ENCODE measurements at regions not wholly inside any gene's neighbourhood (a gene's known extent, or its start where the extent isn't known, plus 50 kb on each side); places are given as distances from the start of the nearest gene placed in this dataset.
"Not testable (repeated sequence)": the region's sequence is repeated elsewhere in the genome, so short reads cannot be mapped to it uniquely, and the experiment has no call there.

DNA sequence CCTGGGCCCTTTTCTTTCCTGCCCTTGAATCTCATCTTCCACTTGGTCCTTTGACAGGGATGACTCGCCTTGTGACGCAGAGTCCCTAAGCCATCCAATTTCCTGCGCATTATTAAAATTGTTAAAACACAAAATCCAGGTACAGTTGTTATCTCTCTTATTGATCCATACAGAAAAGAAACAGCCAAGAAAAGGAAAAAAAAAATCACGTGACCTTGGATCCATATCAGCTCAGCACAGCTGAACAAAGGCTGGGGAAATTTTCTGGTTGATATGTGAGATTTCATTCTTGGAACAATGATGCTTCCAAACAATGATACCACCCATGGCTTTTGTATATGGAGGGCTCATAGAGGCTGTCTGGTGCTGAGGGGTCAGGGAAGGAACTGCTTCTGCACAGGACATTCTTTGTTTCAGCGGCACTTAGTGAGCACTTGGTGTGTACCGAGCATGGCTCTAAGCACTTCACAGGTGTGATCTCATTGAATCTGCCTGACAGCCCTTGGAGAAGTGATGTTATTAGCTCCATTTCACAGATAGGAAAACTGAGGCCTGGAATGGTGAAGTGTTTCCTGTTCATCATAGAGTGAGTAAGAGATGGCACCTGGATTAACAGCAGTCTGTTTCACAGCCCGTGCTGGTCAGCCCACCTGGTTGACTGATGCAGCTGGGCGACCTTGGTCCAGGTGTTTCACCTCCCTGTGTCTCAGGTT lies 155.0 kb upstream of the SULF2 start:
- no peak for DNase-seq (ENCODE audit: low read depth, low spot score)

DNA sequence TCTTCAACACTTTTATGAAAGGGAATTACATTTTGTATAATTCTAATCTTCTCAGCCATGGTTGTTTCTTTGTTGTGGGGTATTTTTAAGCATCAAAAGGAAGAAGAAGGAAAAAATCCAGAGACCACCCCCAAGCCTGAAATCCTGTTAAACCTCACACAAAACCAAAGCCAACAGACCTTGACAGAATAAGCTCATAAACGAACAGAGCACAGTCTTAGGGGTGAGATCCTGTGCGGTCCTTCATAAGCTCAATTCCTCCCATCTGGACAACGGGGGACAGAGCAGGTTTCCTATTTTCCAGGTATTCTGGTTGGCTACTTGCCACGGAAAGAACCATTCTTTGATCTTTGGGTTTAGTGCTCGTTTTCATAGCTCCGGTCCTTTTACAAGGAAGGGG lies 151.3 kb upstream of the SULF2 start:
- DNase-seq (ENCODE audit: low read depth, low spot score), result no peak

DNA sequence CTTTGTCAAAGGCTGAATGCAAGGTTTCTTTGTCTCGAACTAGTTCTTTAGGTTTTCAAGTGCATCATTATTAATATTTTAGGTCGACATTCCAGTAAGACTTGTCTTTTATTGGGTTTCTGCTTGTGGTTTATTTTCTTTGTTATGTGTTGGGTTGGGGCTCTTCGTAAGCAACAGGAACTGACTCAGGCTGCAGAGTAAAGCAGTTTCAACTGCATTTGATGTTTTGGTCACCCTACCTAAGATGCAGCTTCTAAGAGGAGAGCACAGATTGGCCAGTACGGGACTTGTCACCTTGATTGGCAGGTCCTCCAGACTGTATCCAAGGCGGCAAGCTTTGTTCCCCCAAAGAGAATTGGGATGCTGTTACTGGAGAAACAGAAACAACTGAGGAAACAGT lies 149.5 kb upstream of the SULF2 start:
- DNase-seq (ENCODE audit: low read depth, low spot score), result no peak

DNA sequence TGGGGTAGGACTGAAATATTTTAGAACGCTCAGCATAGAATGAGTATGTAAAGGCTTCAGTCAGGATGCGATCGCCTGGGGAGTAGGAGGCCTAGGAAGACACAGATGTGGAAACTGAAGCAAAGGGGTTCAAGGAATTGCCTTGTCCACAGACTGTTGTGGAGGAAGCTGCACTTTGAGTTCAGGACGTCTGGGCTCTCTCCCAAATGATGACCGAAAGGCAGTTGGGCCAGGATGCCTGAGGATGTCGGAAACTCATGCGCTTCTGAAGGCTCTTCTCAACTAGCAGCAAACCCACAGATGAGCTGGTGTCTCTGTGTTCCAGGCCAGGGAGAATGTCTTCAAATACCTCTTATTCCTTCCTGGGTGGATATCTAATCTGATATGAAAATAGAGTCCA lies 146.2 kb upstream of the SULF2 start:
- no peak for DNase-seq (ENCODE audit: low read depth, low spot score)

DNA sequence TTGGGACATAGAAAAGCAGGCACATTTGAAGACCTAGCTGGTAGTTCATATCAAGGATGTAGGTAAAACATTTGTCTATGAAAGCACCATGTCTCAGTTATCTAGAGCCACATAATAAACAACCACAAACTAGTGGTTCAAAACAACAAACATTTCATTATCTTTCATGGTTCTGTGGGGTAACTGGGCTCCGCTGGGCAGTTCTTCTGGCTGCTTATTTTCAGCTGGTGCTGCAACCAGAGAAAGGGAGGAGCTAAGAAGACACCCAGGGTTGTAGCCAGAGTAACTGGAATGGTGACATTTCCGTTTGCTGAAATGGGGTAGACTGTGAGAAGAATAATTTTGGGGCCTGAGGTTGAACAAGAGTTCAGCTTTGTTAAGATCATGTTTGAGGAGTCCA lies 145.7 kb upstream of the SULF2 start:
- no peak for DNase-seq (ENCODE audit: low read depth, low spot score)

DNA sequence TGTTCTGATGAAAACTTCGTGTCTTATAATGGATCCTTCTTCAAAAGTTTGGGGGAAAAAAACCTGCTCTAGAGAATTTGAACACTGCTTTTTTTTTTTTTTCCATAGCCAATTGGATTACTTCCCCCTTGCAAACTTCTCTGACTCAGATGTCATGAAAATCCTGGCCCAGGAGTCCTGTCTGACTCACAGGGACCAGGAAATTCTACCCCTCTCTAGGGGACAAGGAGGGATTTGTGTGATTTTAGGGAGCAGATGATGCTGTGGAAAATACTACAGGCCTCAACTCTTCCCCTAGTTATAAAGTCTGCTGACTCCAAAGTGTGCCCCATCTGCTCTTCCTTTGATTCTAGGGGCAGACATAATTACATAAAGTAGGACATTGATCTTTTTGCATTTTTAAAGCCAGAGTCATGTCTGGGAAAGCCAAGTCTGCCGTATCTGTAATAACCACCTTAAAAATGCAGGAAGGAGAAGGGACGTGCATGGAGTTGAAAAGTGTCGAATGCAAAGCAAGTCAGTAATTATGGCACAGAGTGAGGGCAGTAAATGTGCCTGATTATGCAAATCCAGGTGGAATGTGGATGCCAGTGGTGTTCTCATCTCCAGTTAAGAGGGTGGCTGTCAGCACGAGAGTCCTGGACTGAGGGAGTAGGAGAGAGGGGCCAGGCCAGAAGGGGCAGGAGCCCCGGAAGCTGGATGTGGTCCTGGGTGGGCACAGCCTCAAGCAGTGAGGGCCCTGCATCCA lies 144.3 kb upstream of the SULF2 start:
- DNase-seq (ENCODE audit: low read depth, low spot score), result no peak

DNA sequence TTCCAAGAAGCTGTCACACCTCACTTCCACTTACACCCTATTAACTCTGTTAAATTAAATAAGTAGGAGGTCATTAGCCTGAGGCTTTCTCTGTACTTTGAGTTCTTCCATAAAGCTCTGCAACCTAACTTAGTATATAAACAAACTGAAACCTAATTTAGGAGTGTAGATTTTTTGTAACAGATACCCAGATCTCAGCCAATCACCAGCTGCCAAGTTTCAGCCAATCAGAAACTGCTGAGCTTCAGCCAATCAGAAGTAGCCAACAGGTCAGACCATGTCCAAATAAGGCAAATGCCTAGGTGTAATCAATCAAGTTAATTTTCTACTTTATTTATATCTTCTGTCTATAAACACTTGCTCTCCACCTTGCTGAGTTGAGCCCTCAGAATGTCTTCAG lies 142.7 kb upstream of the SULF2 start:
- peak; percentile 43 for DNase-seq (ENCODE audit: low read depth, low spot score)

DNA sequence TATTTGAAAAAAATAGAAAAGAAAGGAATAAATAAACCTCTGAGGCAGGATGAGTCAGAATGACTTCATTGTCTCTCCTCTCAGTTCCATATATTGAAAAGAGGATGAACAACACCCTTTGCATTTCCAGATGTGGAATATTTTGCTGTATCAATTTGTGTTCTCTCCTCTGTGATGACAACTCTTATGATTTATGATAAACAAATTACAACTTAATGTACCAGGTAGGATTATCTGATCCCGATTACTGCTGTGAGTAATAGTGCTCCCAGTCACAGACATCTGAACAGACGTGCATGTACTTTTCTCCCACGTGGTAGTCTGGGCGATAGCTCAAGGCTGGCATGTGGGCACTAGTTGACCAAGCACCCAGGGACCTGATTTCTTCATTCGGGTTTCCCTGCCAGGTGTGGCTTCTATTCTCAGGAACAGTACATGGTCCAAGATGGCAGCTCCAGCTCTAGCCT lies 142.1 kb upstream of the SULF2 start:
- DNase-seq (ENCODE audit: low read depth, low spot score), result no peak

DNA sequence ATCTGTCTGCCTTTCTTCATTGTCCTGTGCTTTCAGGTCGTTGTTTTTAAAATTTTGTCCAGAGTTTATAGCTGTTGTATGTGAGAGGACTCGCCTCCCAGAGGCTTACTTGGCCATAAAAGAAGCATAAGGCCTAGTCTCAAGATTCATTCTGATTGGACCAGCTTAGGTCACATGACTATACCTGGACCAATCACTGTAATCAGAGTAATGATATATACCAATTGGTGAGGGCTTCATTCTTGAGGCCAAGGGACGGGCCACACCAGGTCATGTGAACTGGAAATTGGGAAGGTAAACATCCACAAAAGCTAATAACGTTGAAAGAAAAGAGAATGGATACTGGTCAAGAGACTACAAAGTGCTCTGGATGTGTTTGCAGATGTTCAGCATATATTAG lies 141.4 kb upstream of the SULF2 start:
- no peak for DNase-seq (ENCODE audit: low read depth, low spot score)

DNA sequence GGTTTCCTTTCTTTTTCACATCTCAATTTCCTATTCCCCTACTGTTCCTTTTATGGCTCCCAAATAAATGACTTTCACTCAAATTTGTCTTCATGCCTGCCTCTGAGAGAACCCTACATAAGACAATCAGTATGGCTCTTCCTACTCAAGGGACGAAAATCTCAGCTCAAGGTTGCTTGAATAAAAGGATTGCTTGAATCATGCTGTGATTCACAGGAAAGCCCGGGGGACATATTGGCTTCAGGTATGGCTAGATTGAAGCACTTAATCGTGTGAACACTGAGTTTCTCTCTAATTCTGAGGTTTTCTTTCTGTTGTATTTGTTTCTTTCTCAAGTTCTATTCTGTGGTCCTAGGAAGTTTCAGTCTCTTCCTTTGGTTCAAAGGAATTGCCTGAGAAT lies 140.3 kb upstream of the SULF2 start:
- no peak for DNase-seq (ENCODE audit: low read depth, low spot score)

DNA sequence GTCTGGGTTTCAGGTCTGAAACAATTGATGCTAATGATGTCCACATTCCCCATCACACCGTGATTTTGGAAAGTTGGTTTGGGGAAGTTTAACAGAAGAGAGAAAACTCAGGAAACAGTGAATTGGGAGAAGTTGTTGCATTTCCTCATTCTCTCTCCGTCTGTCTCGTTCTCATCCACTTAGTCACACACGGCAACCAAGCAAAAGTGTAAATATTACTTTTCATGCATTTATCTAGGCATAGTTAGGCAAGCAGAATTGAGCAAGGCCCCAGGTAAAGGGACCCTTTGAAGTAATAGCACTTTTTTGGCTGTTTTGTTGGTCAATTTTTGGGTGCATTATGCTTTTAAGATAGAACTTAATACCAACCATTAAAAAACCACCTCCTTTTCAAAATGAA lies 137.0 kb upstream of the SULF2 start:
- DNase-seq (ENCODE audit: low read depth, low spot score), result no peak

DNA sequence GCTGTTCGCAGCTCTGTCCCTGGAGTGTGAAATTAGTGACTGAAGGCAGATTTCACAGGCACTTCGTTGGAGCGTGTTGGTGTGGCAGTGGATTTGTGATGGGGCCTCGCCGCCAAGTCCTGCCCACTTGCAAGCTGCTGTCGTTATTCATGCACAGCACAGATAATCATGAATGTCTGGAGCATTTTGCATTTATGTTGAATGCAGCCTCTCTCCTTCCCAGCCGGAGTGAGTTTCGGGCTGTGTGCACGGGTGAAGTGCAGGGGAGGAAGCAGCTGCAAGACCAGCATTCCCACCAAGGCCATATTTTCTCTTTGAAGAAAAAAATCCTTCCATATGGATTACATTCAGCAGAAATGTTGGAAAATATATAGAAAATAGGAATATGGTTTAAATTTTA lies 136.5 kb upstream of the SULF2 start:
- not testable (repeated sequence) for DNase-seq (ENCODE audit: low read depth, low spot score)

DNA sequence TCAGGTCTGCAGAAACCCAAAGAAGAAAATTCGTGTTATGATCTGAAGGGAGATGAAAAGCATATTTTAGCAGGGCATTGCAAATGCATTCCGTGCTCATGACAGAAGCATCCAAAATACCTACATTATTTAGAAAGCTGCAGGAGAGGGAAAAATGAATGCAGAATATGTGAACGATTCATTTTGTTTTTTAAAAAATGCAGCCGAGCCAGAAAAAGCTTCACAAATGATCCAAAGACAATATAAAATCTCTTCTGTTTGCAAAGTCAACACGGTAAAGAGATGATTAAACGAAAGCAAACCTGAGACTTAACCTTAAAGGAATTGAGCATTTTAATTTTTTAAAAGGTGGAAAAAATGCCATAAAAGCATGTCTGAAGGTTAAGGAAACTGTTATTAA lies 136.1 kb upstream of the SULF2 start:
- DNase-seq (ENCODE audit: low read depth, low spot score), result no peak

DNA sequence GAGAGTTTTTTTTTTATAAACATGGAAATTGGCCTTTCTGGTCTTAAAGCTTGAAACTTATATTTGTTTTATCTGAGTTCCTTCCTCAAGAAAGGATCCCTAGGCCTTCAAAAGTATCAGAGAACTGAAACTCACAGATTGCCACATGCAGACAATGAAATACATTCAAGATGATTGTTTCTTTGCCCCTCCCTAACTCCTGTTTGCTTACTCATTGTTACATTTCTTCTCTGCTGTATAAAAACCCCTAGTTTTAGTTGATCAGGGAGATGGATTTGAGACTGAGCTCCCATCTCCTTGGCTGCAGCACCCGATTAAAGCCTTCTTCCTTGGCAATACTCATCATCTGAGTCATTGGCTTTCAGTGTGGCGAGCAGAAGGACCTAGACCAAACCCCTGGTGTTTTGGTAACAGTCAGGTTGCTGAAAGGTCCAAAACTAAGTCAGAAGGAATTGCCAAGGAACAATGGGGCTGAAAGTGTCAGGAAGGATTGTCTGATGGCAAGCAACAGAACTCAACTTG lies 132.3 kb upstream of the SULF2 start:
- no peak for DNase-seq (ENCODE audit: low read depth, low spot score)

DNA sequence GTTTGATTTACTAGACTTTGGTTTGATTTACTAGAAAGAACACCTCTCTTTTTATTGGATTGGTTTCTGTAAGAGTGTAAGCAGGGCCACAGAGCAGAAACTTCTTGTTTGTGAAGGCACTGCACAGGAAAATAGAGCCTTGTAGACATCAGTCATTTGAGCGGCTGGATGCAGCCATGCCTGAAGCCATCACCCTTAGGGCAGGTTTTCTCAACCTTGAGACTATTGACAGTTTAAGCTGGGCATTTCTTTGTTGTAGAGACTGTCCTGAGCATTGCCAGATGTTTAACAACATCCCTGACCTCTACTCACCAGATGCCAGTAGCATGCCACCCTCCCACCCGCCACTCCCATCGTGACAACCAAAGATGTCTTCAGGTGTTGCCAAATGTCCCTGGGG lies 130.2 kb upstream of the SULF2 start:
- no peak for DNase-seq (ENCODE audit: low read depth, low spot score)

DNA sequence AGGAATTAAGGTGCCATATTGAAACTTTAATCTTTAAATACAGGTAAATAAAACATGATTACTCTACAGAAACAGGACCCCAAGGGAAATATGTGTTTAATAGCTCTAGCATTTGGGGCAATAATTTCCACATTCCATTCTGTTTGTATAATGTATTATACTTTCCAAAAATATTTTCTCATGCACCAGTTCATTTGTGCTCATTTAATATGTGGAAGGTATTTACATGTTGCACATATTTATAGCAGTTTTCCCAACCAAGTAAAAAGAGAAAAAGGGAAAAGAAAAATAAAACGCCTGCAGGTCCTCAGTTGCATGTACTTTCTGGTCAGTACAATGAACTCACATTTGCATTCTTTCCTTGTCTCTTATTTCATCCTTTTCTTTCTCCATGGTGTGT lies 129.5 kb upstream of the SULF2 start:
- DNase-seq (ENCODE audit: low read depth, low spot score), result no peak

DNA sequence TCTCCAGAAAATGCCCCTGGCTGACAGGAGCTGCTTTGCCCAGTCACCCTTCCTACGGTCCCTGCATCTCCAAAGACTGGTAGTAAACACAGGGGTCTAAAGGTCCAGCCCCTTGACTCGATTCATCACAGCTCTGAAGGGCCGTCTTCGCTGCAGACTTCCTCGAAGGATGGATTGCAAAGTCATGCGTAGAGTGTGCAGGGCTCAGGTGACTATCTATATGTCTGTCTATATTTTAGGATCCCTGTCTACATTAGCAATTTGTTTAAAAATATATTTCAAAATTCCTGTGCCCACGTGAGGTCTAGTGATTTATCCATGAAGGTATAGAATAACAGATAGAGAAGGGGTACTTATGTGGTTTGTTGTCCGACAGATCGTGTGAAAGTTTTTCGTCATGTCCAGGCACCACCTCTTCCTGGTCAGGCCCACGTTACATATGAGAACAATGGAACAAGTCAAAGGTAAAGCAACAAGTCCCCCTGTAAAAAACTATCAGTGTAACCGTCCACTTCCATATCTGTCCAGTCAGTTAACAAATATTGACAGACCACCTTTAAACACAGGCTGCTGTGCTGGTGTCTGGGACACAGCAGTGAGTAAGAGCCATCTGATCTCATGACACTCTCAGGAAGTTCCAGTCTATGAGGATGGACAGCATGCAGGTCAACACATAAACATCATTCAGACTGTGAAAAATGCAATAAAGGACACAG lies 127.7 kb upstream of the SULF2 start:
- DNase-seq (ENCODE audit: low read depth, low spot score), result not testable (repeated sequence)

DNA sequence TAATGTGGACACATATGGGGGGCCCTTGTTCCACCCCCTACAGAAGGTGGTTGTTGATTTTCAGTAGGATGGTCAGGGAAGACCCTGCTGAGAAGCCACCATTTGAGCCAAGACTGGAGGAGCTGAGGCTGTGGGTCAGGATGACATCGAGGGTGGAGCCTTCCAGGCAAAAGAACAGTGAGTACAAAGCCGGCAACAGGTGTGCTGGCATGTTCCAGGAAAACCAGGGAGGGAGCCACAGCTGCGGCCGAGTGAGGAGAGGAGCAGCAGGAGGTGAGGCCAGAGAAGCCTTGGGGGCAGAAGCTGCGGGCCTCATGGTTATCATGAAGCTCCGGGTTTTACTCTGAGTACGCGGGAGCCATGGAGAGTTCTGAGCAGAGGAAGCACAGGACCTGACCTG lies 126.9 kb upstream of the SULF2 start:
- peak; percentile 40 for DNase-seq (ENCODE audit: low read depth, low spot score)

DNA sequence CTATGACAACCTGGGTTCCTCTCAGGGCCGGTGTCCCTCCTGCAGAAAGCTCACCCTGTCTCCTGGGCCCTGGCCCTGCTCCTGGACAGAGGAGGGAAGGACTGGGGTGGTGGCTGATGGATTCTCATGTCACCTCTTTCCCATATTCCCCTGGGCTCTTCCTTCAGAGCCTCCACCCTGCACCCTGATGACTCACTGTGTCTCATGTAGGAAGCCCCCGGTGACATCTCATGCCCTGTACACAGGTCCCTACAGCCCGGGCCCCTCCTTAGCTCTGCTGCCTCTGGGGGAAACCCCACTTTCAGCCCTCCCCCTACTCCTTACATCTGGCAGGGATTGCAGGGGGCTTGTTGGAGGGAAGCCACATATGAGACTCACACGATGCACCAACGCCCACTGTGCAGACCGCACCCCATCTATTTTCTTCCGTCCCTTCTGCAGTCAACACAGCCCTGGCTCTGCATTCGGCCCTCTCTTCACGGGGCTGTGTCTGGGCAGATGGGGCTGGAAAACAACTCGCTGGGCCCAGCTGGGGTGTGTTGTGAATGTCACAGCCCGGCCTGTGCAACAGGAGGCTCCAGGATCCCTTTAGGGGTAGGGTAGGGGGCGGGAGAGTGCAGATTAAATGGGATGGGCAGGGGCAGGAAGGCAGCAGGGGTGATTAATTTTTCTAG lies 124.6 kb upstream of the SULF2 start:
- DNase-seq (ENCODE audit: low read depth, low spot score), result not testable (repeated sequence)

DNA sequence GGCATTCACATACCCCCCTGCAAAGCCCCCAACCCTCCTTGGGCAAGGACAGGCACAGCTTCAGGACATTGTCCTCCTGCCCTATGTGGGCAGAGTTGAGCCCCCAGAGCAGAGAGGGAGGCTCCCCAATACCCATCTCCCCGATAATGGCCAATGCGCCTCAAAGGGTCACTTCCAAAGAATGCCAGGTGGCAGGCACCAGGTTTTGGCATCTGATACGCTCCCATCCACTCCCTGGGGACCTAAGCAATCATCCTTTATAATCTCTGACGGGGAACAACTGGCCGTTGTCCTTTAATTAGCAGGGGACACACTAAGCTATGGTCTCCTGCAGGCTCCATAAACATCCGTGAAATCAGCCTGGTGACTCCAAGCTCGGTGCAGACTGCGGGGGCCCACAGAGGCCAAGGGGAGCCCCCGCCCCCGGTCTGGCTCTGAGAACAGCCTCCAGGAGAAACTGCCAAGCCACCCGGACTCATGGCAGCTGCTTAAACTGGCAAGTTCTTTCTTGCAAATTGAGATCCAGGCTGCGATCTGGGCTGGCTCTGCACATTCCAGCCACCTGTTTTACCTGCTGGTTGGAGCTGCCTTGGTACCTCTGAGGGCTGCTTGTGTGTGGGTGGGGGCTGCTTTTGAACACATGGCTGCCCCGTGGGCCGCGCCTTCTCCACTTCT lies 123.2 kb upstream of the SULF2 start:
- DNase-seq (ENCODE audit: low read depth, low spot score), result not testable (repeated sequence)

DNA sequence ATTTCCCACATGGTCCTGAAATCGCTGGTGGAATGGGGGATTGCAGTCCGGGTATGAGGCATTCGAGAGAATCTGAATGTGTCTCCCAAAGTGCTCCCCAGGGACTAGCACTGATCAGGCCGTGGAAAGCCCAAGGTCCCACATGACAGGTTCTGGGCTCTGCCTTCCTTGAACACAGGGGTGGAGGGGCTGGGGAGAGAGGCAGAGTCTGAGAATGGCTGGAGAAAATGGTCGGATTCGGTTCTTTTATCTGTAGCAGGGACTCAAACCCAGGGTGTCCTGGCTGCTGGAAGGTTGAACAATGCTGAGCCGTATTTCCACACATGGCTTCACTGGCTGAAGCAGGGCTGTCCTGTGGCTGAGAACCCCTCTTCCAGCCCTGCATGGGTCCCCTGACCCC lies 122.7 kb upstream of the SULF2 start:
- DNase-seq (ENCODE audit: low read depth, low spot score), result not testable (repeated sequence)
